Smooth muscle cell (in vitro differentiated cells): ENCODE measurements at regions not wholly inside any gene's neighbourhood (a gene's known extent, or its start where the extent isn't known, plus 50 kb on each side); places are given as distances from the start of the nearest gene placed in this dataset.

Experiments used
- DNase-seq: peaks from one replicate; lab custom pipeline; 2025; ENCODE audit not compliant: unreplicated experiment; lab: John Stamatoyannopoulos, UW
- H2AFZ ChIP-seq: fragments of 200-600 bp; sonication (generic); 2 replicates; pipeline ENCODE4 v1.6.0; 2016; ENCODE audit warnings: antibody characterized with exemption, low read depth, mild to moderate bottlenecking
- H3F3A ChIP-seq: fragments of 200-600 bp; sonication (generic); 2 replicates; pipeline ENCODE4 v1.6.0; 2017; ENCODE audit warnings: antibody characterized with exemption, low read depth
- H3K27ac ChIP-seq: fragments of 200-600 bp; sonication (generic); 2 replicates; pipeline ENCODE4 v1.5.1; 2016; ENCODE audit warnings: low read depth, mild to moderate bottlenecking
- H3K27me3 ChIP-seq: fragments of 200-600 bp; sonication (generic); 2 replicates; pipeline ENCODE4 v1.6.1; 2016; ENCODE audit warnings: low read depth, mild to moderate bottlenecking
- H3K36me3 ChIP-seq: fragments of 200-600 bp; sonication (generic); 2 replicates; pipeline ENCODE4 v1.5.1; 2016; ENCODE audit warnings: low read depth
- H3K4me1 ChIP-seq: fragments of 200-600 bp; sonication (generic); 2 replicates; pipeline ENCODE4 v1.5.1; 2016; ENCODE audit warnings: low read depth
- H3K4me2 ChIP-seq: fragments of 200-600 bp; sonication (generic); 2 replicates; pipeline ENCODE4 v1.6.0; 2016; ENCODE audit warnings: mild to moderate bottlenecking
- H3K4me3 ChIP-seq: fragments of 200-600 bp; sonication (generic); 2 replicates; pipeline ENCODE4 v1.5.1; 2016; ENCODE audit warnings: mild to moderate bottlenecking
- H3K79me2 ChIP-seq: fragments of 200-600 bp; sonication (generic); 2 replicates; pipeline ENCODE4 v1.6.0; 2016; ENCODE audit warnings: low read depth, mild to moderate bottlenecking
- H3K9ac ChIP-seq: fragments of 200-600 bp; sonication (generic); 2 replicates; pipeline ENCODE4 v1.6.0; 2016; ENCODE audit warnings: low read depth
- H3K9me3 ChIP-seq: fragments of 200-600 bp; sonication (generic); replicated peaks from 2 replicates; pipeline ENCODE4 v1.5.1; 2016; ENCODE audit warnings: low read depth
- H4K20me1 ChIP-seq: fragments of 200-600 bp; sonication (generic); 2 replicates; pipeline ENCODE4 v1.6.0; 2016; ENCODE audit warnings: low read depth
- CTCF ChIP-seq: fragments of 200-600 bp; sonication (generic); IDR thresholded peaks from 2 replicates; pipeline ENCODE4 v1.5.1; 2017; ENCODE audit warnings: borderline replicate concordance, mild to moderate bottlenecking, antibody characterized with exemption; ENCODE audit not compliant: insufficient read depth, poor library complexity, severe bottlenecking
- WGBS: methylation state at CpG from one replicate; pipeline ENCODE4 v1.1.7; 2016; ENCODE audit warnings: low lambda C conversion rate; 5-methylcytosine and 5-hydroxymethylcytosine counted together

GRCh38 chr22:26756675-26757293 is 99.4 kb downstream of the MIAT start:
- Histone ChIP-seq H3K9ac (no peak overlapping the region), H3K36me3 (no peaks in the 10 kb centered on the region), H3K4me3 (peak overlapping the region; percentile 38), H3K27ac (no peak overlapping the region), H3F3A (no peaks in the 10 kb centered on the region), H2AFZ (no peak overlapping the region), H3K27me3 (peaks cover 5% of the 10 kb centered on the region), H3K9me3 (no peaks in the 10 kb centered on the region), H3K79me2 (no peaks in the 10 kb centered on the region), H3K4me1 (peaks cover 3% of the 10 kb centered on the region), H4K20me1 (no peaks in the 10 kb centered on the region), H3K4me2 (peak overlapping the region; percentile 77)
- 17% methylated on average over 43 of the region's 47 CpGs for WGBS
- DNase-seq = peak; percentile 10
- peak; percentile 96 for TF ChIP-seq CTCF

- TF ChIP-seq CTCF = no peak
- Histone ChIP-seq H3K27ac (no peak overlapping the region), H3K79me2 (no peaks in the 10 kb centered on the region), H3K9ac (no peak overlapping the region), H3K36me3 (no peaks in the 10 kb centered on the region), H3F3A (no peaks in the 10 kb centered on the region), H4K20me1 (no peaks in the 10 kb centered on the region), H3K9me3 (no peaks in the 10 kb centered on the region), H2AFZ (no peak overlapping the region), H3K4me2 (no peak overlapping the region), H3K27me3 (peaks cover 5% of the 10 kb centered on the region), H3K4me3 (no peak overlapping the region), H3K4me1 (no peaks in the 10 kb centered on the region)
- no peak for DNase-seq
- over 99% methylated on average over 4 of the region's 4 CpGs for WGBS
These were observed 100.1 kb downstream of the MIAT start for GRCh38 chr22:26757496-26757895.

- H2AFZ ChIP-seq = no peak overlapping the region
- H3K4me3 ChIP-seq = no peak overlapping the region
- WGBS = 91% methylated on average over 17 of the region's 17 CpGs
- H3K27me3 ChIP-seq = no peaks in the 10 kb centered on the region
- H3K4me2 ChIP-seq = no peak overlapping the region
- no peaks in the 10 kb centered on the region for H3K36me3 ChIP-seq
- H3K9ac ChIP-seq = no peak overlapping the region
- no peaks in the 10 kb centered on the region for H4K20me1 ChIP-seq
- no peak for DNase-seq
- no peaks in the 10 kb centered on the region for H3K4me1 ChIP-seq
- no peaks in the 10 kb centered on the region for H3K9me3 ChIP-seq
- H3K79me2 ChIP-seq = no peaks in the 10 kb centered on the region
- no peaks in the 10 kb centered on the region for H3F3A ChIP-seq
- no peak overlapping the region for H3K27ac ChIP-seq
- TF ChIP-seq CTCF = no peak
These were observed 105.4 kb downstream of the MIAT start for GRCh38 chr22:26762503-26763472.
